Activated CD8-positive, alpha-beta memory T cell treated with anti-CD3 and anti-CD28 coated beads for 24 hours (primary cell): ENCODE measurements at regions not wholly inside any gene's neighbourhood (a gene's known extent, or its start where the extent isn't known, plus 50 kb on each side); places are given as distances from the start of the nearest gene placed in this dataset.
"Not testable (repeated sequence)": the region's sequence is repeated elsewhere in the genome, so short reads cannot be mapped to it uniquely, and the experiment has no call there.

Experiments
- DNase-seq: peaks from one replicate; pipeline ENCODE4 v3.0.0-alpha.2; 2020

DNA sequence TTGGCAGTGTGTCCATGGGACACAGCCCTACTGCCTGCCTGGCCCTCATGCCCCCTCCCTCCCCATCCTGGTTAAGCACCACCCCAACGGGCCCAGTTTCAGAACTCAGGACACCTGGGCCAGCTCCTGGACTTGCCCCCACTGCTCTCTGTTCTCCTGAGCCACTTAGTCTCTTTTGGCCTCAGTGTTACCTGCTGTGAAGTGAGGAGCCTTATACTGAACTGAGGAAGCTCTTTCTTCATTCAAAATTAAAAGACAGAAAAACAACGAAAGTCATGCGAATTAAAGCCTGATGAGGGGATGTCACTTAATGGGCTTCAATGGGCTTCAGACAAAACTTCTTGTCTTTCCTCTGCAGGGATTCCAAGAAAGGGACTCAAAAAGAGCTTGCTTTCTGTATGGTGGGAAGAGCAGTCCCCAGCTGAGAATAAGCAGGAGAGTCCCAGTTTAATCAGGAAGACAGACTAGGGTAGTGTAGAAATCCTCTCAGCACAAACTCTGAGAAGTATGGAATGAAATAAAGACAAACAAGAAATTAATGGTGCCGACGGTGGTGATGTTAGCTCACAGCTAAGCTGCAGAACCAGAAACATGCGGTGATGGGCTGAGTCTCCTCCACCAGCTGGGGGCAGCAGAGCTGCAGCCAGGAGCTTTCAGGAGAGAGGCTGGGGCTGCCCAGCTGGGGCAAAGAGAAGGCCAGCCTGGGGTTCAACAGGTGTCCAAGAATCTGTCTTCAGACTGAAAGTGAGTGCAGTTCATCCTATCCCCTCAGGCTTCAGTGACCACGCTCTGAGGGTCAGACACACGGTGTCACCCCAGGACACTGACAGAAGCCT lies 101.0 kb downstream of the GGTLC2 start:
- no peak for DNase-seq

DNA sequence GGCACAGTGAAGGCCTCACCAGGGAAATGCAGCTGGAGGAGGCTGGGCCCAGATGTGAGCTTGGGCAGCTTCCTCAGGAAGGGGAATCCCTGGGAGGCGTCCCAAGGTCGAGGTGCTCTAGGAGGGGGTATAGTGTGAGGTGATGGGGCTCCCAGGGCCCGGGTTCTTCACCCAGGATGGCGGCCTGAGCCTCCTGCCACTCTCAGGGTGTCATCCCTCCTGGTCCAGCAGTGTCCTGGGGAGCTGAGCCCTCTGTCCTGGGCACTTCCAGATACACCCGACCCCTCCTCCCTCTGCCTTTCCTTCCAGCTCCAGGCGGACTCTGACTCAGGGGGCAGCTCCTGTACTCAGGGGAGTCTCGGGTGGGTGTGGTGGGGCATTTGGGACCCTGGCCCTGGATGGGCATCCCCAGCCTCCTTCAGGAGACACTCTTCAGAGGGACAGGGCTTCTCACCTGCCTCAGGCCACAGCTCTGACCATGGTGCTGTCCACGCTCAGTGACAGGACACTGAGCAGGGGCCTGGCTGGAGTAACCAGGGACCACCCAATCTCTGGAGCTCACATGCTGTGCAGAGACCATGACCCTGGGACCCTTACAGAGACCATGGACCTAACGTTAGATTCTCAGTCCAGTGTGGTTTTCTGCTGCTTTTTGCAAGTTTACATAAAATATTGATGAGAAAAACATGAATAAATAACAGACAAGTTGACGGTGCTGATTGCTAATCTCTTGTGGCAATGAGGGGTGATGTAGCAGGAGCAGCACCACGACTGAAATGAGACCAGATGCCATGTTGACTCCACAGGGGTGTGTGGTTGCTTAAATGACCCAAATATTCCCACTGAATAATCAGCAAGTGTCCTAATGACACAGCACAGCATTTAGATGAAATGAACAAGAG lies 101.9 kb downstream of the GGTLC2 start:
- no peak for DNase-seq

DNA sequence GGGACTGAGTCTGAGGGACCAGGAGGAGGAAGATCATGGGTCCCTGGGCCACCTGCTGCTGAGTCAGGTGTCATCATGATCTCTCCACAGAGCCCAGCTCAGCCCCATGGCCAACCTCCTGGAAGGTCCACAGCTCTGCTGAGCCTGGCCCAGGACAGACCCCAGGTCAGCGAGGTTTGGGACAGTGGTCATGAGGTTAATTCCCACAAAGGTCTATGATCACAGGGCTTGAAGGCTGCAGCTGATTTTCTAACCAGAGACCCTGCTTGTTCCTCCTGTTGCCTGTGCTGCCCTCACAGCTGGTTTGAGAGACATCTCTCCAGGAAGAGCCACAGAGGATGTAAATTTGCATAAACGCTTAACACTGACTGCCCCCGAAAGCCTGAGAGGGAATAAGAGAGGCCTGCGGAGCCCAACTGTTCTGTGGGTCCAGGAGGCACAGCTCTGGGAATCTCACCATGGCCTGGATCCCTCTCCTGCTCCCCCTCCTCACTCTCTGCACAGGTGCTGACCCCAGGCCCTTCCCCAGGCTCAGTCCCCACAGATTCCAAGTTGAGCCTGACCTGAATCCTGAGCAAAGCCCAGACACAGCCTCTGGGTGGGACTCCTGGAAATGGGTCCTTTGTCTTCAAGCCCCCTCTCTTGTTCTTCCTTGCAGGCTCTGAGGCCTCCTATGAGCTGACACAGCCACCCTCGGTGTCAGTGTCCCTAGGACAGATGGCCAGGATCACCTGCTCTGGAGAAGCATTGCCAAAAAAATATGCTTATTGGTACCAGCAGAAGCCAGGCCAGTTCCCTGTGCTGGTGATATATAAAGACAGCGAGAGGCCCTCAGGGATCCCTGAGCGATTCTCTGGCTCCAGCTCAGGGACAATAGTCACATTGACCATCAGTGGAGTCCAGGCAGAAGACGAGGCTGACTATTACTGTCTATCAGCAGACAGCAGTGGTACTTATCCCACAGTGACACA lies 102.8 kb downstream of the GGTLC2 start:
- no peak for DNase-seq

DNA sequence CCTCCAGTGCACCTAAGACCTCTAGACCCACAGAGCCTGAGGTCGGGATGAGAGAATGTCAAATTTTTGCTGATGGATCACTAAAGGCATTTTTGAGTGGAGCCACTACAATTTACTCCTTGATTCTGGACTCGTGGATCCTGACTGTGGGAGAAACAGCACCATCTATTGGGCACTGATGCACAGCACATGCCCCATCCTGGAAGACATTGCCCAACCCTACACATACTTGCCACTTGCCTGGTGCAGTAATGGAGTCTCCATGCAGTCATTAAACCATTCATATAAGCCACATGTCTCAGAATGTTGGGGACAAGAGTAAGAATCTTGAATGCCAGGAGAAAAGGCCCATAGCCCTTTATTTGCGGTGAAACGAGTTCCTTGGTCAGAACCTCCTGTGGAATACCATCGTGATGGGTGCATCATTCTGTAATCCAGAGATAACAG lies 103.9 kb downstream of the GGTLC2 start:
- peak; percentile 71 for DNase-seq

DNA sequence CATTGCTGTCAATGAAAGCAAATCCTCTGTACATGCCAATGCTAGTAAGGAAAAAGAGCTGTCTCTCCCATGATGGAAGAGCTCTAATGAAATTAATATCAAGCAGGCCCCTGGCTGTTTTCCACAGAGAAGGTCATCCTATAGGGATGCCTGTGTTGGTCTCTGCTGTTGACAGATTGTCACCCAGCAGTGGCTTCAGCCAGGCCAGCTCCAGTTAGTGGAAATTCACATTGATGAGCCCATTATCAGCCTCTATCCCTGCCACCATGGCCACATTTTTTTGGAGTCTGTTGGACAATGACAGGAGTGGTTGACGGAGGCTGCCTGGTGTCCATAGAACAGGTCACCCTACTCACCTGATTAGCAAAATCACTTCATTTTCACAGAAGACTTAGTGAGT lies 104.3 kb downstream of the GGTLC2 start:
- DNase-seq, result no peak

DNA sequence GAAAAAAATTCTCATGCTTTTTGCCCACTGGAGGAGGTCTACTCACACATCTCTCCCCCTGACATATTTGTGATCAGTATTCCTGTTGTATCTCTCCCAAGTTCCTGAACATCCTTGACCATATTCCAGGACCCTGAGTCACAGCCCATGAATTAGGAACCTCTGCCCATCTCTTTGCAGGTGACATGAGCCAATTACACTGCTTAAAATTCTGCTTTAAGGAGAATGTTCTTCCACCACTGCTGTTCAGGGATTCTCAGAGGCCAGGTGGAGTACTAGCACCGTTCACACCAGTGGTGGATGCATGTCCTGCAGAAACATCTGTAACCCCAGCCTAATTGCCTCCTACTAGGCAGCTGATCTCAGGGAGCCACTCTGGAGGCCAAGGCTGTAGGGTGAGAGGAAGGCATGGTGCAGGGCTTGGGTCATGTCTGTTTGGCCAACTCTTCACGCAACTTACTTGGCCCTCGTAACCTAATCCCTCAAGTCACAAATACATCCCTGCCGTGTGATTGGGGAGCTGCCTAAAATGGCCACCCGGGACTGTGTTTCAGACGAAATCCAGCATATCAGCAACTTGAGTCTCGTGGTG lies 104.8 kb downstream of the GGTLC2 start:
- DNase-seq, result no peak

DNA sequence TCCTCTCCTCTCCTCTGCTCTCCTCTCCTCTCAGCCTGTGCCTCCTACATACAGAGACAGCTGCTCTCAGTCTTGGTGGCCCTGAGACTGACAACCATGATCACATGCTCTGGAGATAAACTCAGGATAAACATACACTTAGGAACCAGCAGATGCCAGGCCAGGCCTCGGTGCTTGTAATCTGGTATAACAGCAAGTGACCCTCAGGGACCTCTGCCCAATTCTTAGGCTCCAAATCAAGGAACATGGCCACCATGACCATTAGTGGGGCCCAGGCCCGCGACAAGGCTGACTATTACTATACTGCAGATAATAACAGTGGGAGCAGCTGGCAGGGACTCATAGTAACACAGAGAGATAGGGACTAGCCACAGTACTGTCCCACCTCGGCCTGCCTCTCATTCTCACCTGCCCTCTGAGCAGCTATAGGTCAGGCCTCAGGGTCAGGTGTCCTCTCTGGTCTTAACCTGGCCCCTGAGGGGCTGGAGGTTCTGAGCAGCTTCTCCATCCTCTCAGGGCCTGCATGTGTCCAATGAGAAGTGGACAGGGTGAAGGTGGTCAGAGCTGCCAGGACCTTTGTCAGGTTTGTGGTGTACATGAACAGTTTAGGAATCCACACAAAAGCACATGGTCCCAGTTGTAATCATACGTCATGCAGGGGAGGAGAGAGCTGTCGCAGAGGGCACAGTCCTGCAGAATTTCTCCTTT lies 106.1 kb downstream of the GGTLC2 start:
- peak; percentile 51 for DNase-seq

DNA sequence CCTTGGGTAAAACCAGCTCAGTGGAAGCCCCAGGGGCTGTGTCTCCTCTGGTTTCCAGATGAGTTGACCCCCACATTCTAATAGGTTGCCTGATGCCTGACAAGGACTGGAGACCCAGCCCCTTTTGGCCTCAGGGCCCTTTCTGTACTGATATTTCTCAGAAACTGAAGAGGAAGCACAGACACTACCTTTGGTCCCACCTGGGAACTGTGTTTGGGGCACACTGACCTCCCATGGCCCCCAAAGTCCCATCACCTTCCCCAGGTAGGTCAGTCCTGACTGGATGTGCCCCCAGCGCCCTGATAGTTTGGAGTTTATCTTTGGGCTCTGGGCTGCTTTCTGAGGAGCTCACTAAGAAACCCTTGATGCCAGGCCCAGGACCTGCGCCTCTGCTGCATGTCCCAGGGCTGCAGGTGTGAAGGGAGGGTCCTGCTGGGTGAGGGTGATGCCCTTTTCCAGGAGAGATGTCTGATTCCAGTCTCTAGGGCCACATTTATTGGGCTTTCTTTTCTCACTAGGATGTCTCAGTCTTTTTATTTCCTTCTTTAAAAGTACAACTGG lies 106.7 kb downstream of the GGTLC2 start:
- peak; percentile 32 for DNase-seq

DNA sequence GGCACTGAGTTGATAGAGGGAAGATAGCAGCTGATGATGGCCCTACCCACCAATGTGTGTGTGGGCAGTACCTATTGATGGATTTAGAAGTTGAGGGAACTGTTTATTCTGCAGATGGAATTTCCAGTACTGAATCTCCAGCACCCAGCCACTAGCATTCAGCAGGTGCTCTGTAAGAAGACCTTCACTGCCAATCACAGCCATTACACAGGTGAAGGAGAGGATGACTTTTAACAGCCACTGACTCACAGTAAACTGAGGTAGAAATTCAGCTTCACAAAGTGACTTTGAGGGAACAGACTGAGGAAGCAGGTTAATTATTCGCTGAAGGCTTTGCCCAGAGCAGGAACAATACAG lies 107.8 kb downstream of the GGTLC2 start:
- no peak for DNase-seq

DNA sequence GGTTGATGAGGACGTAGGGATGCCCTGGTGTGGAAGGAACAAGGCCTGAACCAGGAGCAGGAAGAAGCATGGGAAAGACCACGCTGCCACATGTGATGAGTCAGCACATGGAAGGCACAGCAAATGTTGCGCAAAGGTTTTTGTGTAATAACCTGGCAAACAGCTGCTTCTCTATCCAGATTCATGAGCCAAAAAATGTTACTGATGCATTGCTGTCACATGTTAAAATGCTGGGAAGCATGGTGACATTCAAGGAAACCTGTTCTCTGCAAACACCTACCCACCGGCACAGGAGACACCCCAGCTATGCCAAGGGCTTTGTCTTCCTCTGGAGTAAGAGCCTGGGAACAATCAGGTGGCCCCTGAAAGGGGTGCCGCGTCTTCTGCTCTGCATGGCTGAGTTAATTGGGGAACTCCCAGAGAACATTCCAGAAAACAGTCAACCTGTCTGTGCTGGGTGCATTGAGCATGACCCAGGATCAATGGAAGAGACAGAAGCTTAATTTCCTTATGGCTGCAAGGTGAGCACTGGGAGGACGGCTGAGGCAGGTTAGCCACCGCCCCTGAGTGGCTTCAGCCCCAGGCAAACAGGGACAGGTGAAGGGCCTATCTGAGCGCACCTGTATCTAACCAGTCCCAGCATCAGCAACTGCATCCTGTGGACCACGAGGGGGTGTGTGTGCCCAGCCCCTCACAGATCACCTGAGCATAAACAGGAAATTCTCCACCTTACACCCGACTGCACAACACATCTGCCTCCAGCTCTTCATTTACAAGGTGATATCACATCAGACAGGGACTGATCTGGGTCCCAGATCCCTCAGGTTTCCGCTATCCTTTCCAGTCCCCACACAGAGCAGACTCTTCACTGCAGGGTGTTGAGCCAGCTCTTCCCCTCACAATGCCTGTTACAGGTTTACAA lies 108.4 kb downstream of the GGTLC2 start:
- DNase-seq, result no peak

DNA sequence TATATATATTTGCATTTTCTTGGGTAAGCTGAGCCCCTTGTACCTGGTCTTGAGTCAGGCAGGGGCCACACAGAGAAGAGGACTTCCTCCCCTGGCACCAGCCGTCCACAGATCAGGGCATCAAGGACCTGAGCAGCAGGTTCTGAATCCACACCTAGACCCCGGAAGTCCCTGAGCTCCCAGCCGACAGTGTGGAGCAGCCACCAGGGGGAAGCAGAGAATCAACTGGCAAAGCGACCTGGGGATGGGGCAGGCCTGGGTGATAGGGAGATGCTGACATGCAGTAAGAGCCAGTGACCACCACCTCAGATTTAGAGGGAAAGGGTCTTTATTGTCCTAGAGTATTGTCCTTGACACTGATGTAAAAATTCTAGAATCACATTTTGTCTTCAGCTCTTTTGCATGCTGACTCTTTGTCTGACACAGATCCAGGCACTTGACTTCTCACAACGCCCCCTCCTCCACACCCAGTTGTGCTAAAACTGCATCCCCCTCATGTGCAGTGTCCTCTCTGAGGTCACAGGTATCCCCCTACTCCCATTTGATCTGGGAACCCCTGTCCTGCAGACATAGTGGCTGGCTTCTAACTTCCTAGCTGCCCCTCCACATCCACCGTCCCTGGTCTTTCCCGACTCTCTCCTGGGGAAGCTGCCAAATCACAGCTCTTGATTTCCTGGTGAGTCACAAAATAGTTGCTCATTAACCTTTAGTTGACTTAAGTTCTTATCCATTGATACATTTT lies 109.3 kb downstream of the GGTLC2 start:
- peak; percentile 90 for DNase-seq

DNA sequence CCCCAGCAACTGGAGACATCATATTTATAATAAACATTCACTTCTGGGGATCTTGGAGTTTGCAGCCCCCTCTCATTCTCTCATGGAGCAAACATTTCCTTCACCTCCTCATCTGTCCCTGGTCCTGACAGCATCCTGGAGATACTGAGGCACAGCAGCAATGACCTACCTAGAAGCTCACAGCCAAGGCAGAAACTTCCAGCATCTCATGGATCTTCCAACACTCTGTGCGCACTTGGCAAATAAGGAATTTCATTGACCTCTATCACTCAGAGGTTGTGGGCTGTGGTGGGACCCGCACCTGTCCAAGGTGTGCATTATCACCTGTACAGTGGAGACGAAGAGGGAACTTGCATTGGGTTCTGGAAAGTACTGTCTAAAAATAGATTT lies 109.8 kb downstream of the GGTLC2 start:
- DNase-seq, result no peak

DNA sequence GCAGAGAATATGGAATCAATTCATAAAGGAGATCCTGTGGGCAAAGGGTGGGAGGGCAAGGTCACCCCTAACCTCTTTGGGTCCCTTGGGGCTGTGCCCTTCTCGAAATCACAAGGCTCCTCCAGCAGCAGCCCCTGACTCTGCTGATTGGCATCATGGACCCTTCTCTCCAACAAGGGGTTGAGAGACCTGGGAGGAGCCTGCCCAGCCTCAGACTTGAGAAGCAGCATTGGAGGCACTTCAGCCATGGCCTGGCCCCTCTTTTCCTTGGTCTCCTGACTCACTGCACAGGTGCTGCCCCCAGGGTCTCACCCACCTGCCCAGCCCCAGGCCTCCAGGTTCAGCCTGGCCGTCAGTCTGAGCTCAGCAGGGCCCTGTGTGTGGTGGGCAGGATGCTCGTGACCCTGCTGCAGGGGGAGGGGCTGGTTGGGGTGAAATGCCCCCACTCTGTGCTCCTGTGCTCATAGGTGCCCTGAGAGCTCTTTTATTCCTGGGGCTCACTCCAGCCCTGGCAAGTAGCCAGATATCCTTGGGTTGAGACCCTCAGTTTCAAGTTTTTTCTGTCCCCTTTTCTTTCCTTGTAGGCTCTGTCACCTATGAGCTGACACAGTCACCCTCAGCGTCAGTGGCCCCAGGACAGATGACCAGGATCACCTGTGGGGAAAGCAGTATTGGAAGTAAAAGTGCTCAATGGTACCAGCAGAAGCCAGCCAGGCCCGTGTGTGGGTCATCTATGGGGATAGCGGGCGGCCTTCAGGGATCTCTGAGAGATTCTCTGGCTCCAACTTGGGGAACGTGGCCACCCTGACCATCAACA lies 110.8 kb downstream of the GGTLC2 start:
- peak; percentile 49 for DNase-seq

DNA sequence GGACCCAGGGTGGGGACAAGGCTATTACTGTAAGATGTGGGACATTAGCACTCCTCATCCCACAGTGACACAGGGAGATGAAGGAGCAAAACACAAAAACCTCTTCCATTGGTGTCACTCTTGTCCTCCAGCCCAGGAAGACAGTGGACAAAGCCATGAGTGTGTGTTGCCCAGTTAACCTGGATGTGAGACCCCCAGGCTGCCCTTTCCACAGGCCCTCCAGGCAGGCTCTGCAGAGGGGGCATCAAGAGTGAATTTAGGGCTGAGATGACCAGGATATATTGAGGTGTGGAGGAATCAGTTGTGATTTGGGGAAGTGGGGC lies 111.3 kb downstream of the GGTLC2 start:
- DNase-seq, result peak; percentile 55

DNA sequence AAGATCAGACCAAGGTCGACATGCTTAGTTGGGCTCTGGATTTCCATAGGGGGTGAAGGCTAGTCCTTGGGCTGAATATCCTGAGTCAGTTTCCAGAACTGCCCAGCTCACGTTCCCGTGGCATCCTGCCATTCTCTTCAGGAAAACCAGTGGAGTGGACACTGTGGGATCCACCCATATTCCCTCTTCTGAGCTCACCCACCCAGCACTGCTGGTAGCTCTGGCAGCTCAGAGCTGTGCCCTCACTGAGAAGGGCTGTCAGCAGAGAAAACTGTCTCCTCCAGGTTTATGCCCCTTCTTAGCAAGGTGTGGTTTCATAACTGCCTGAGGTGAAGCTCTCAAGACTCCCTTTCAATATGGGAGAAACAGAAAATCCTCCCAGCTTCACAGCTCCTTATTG lies 111.7 kb downstream of the GGTLC2 start:
- no peak for DNase-seq

DNA sequence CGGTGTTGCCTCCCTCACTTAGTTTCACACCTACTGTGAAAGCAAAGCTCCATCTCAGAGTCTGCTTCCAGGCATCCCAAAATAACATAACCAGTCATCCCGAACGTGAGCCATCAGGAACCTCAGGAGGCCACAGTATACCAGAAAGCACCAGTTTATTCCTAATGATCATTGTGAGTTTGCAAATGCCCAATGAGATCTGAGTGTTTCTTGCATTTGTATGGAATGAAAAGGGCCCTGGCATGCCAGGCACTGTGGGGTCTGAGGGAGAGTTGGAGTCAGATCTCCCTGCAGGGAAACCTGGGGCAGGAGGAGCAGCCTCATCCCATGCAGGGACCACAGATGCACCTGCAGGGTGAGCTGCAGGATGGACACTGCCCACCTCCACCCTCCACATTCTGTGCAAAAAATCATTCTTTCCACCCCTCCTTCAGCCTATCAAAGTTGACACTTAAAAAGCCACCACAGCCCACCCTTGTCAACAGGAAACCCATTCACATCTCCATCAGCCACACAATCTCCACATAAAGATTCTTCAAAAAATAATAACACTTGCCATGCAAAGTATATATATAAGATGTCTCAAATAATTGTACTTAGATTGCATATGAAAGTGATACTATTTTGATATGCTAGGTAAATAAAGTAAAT lies 112.3 kb downstream of the GGTLC2 start:
- peak; percentile 51 for DNase-seq

DNA sequence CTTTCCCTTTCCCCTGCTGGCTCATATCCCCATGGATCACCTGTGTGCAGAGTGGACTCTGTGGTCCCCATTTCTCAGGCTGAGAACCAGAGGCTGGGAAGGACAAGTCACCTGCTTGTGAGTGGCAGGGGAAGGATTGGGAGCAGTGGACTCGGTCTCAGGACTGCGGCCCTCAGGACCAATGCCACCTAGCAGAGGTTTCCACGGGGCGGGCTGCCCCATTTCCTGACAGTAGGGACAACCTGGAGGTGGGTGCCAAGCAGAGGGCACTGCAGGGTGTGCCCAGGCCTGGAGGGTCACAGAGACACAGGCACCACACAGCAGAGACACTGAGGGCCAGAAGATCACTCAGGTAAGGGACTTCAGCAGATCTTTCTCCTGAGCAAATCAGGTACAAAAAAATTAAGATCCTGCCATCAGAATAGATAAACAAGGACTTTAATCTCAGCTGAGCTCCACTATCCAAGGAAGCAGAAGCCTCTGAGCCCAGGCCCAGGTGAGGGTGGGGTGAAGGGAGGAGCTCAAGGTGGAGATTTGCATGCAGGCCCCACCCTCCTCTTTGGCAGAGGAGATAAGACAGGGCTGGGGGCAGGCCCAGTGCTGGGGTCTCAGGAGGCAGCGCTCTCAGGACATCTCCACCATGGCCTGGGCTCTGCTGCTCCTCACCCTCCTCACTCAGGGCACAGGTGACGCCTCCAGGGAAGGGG lies 113.8 kb downstream of the GGTLC2 start:
- not testable (repeated sequence) for DNase-seq

DNA sequence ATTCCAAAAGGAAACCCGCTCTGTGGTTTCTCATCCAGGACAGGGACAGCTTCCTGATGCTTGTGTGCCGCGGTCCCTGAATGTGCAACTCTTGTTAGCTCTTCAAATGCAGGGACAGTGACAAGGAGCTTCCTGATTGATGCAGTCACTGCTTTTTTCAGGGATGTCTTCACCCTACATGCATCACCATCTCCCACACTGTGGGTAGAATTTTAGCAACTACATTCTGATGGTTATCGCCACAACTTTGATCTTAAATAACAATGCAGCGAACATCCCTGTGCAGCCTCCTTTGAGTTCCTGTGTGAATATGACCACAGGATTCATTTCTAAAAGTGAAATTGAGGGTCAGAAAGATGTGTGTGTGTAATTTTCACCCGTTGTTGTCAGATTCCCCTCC lies 115.0 kb downstream of the GGTLC2 start:
- DNase-seq, result no peak
